GM12878 (cell line): ENCODE measurements at regions not wholly inside any gene's neighbourhood (a gene's known extent, or its start where the extent isn't known, plus 50 kb on each side); places are given as distances from the start of the nearest gene placed in this dataset.

Source experiments
- ATAC-seq: fragments of 200-7000 bp; cut with Tn5 transposase; 3 replicates; pipeline ENCODE4 v1.9.1; 2020; ENCODE audit warnings: mild to moderate bottlenecking, moderate library complexity
- BruUV-seq: library from RNA; stranded (reverse); fragments of 400-500 nt; replicated peaks from 2 replicates; lab custom pipeline; 2021; lab: Mats Ljungman, UMichigan
- CTCF ChIA-PET: fragments of 300-600 bp; sonication (Branson Sonifier 250); formaldehyde crosslinking; extraction: SDS; loops from one replicate; lab custom pipeline; 2021; ENCODE audit warnings: inconsistent platforms; lab: Yijun Ruan, JAX
- POLR2A ChIA-PET: fragments of 350-600 bp; formaldehyde crosslinking; extraction: SDS; loops from one replicate; lab custom pipeline; 2021; ENCODE audit warnings: inconsistent platforms; lab: Charles Lee
- RAD21 ChIA-PET: fragments of 300-600 bp; sonication (Branson Sonifier 250); formaldehyde crosslinking; loops from one replicate; lab custom pipeline; 2023; ENCODE audit warnings: antibody characterized with exemption; ENCODE audit not compliant: unreplicated experiment; lab: Charles Lee
- SMC1A ChIA-PET: fragments of 300-600 bp; sonication (Branson Sonifier 250); formaldehyde crosslinking; loops from one replicate; lab custom pipeline; 2023; ENCODE audit not compliant: unreplicated experiment, uncharacterized antibody; lab: Charles Lee
- DNase-seq: peaks from one replicate; pipeline ENCODE4 v3.0.0-alpha.2; 2011; ENCODE audit warnings: low read depth, low spot score
- FAIRE-seq: peaks from 3 replicates; lab custom pipeline; 2011; peaks lifted over from hg19 to GRCh38; lab: Jason Lieb, UNC
- H2AFZ ChIP-seq: 2 replicates; pipeline ENCODE4 v1.6.0; 2011; ENCODE audit warnings: low read depth, low read length, control low read depth; ENCODE audit not compliant: control insufficient read depth
- H3K27ac ChIP-seq: 2 replicates; pipeline ENCODE4 v1.5.1; 2011; ENCODE audit warnings: control low read depth; ENCODE audit not compliant: control insufficient read depth, insufficient read depth
- H3K27me3 ChIP-seq, 2 experiments: replicated peaks in 1 of 2; 2 replicates each; pipeline versions ENCODE4 v1.6.0 to v1.6.1; 2011; ENCODE audit warnings: low read length in 1 of 2; ENCODE audit not compliant: control insufficient read depth in 2 of 2, insufficient read depth in 2 of 2
- H3K36me3 ChIP-seq, 2 experiments: 2 replicates each; pipeline ENCODE4 v1.5.1; 2011; ENCODE audit warnings: low read length in 1 of 2; ENCODE audit not compliant: control insufficient read depth in 2 of 2, insufficient read depth in 2 of 2
- H3K4me1 ChIP-seq: 2 replicates; pipeline ENCODE4 v1.6.1; 2011; ENCODE audit warnings: mild to moderate bottlenecking, low read length, moderate library complexity, mixed read lengths; ENCODE audit not compliant: control insufficient read depth, insufficient read depth
- H3K4me2 ChIP-seq: 2 replicates; pipeline ENCODE4 v1.6.0; 2011; ENCODE audit warnings: control low read depth; ENCODE audit not compliant: control insufficient read depth, insufficient read depth
- H3K4me3 ChIP-seq: fragments of 200-600 bp; sonication (generic); 2 replicates; pipeline ENCODE4 v1.5.1; 2016
- H3K79me2 ChIP-seq: 2 replicates; pipeline ENCODE4 v1.6.0; 2011; ENCODE audit warnings: low read length; ENCODE audit not compliant: control insufficient read depth, insufficient read depth
- H3K9ac ChIP-seq: 2 replicates; pipeline ENCODE4 v1.8.0; 2011; ENCODE audit warnings: low read length, control low read depth, mixed read lengths; ENCODE audit not compliant: control insufficient read depth, insufficient read depth
- H3K9me3 ChIP-seq: replicated peaks from 3 replicates; pipeline ENCODE4 v1.5.1; 2011; ENCODE audit warnings: mild to moderate bottlenecking, low read length; ENCODE audit not compliant: control insufficient read depth, insufficient read depth
- H4K20me1 ChIP-seq: 2 replicates; pipeline ENCODE4 v1.6.0; 2011; ENCODE audit not compliant: control insufficient read depth, insufficient read depth
- ATF2 ChIP-seq: IDR thresholded peaks from 2 replicates; pipeline ENCODE4 v1.6.1; 2012; ENCODE audit warnings: low read length, inconsistent platforms
- ETV6 ChIP-seq, 2 experiments: fragments of 450-650 bp in 1 of 2; IDR thresholded peaks in 1 of 2; conservative IDR thresholded peaks in 1 of 2; 2 replicates each; pipeline ENCODE4 v1.6.1; 2014; ENCODE audit warnings: antibody characterized with exemption in 1 of 2, borderline replicate concordance in 1 of 2, low read depth in 1 of 2, mild to moderate bottlenecking in 1 of 2, moderate library complexity in 1 of 2
- IRF4 ChIP-seq: IDR thresholded peaks from 2 replicates; pipeline ENCODE4 v1.6.1; 2011; ENCODE audit warnings: low read depth, low read length
- JUNB ChIP-seq: IDR thresholded peaks from 2 replicates; pipeline ENCODE4 v1.6.1; 2016; ENCODE audit warnings: antibody characterized with exemption, mild to moderate bottlenecking
- NKRF ChIP-seq: fragments of 450-650 bp; conservative IDR thresholded peaks from 2 replicates; pipeline ENCODE4 v1.6.1; 2017; ENCODE audit warnings: mild to moderate bottlenecking, moderate library complexity
- SPI1 ChIP-seq: IDR thresholded peaks from 2 replicates; pipeline ENCODE4 v1.6.1; 2011; ENCODE audit warnings: low read depth, mild to moderate bottlenecking, low read length, moderate library complexity, borderline replicate concordance; ENCODE audit not compliant: insufficient read depth
- WGBS: methylation state at CpG from one replicate; pipeline ENCODE4 v1.1.6; 2016; ENCODE audit warnings: low lambda C conversion rate; ENCODE audit not compliant: insufficient replicate concordance, insufficient coverage; ENCODE audit errors: missing lambda C conversion rate; 5-methylcytosine and 5-hydroxymethylcytosine counted together
- in situ Hi-C: fragments of 300-500 bp; cut with MboI; formaldehyde crosslinking; loops from 9 replicates; pipeline ENCODE4 v1.14.3; 2018; ENCODE audit warnings: mixed read lengths
- intact Hi-C: fragments of 100-400 bp; cut with micrococcal nuclease; formaldehyde crosslinking; loops from one replicate; pipeline ENCODE4 v1.14.2; 2022; ENCODE audit not compliant: unreplicated experiment

- WGBS: 0% methylated on average over 2 of the region's 2 CpGs
- BruUV-seq: no TSS peak
- H3K79me2 ChIP-seq: no peaks in the 10 kb centered on the region
- CTCF ChIA-PET: interaction anchor here (1.2 kb wide), 1 partner anchor 11 kb away, joined by 3 read pairs; no protein-coding TSS in a partner anchor
- no peaks in the 10 kb centered on the region for H3K36me3 ChIP-seq
- no peak for DNase-seq
- FAIRE-seq: no peak
- in situ Hi-C loops: no loop called here
- no peaks in the 10 kb centered on the region; a peak in 1 of 4 replicates for H3K27me3 ChIP-seq
- no peak overlapping the region for H3K9ac ChIP-seq
- ATAC-seq: peak; percentile 69
- TF ChIP-seq JUNB: peak; percentile 67
- peak in 1 of 2 experiments; percentile 62; a peak in 2 of 4 replicates for TF ChIP-seq ETV6 (conservative IDR thresholded peaks at IDR 0.05 in 1 of 2, IDR thresholded peaks at IDR 0.05 in 1 of 2; ENCODE audit: borderline replicate concordance in 1 of 2, low read depth in 1 of 2)
- peak; percentile 65; the same call in 1 of the 2 replicates for TF ChIP-seq IRF4
- TF ChIP-seq ATF2: no peak
- no peak for TF ChIP-seq NKRF
- peak; percentile 87 for TF ChIP-seq SPI1
- H3K27ac ChIP-seq: no peak overlapping the region
- no peaks in the 10 kb centered on the region for H4K20me1 ChIP-seq
- H3K4me2 ChIP-seq: no peak overlapping the region
- POLR2A ChIA-PET: no interaction called here
- no peaks in the 10 kb centered on the region for H3K4me1 ChIP-seq
- intact Hi-C loops: no loop called here
- RAD21 ChIA-PET: no interaction called here
- no peaks in the 10 kb centered on the region for H3K9me3 ChIP-seq
- H3K4me3 ChIP-seq: no peak overlapping the region
- SMC1A ChIA-PET: no interaction called here
- H2AFZ ChIP-seq: no peak overlapping the region
Observed at GRCh38 chr9:34793428-34793827, 83.5 kb upstream of the CCL21 start.
